Hepatocyte (in vitro differentiated cells): ENCODE measurements at regions not wholly inside any gene's neighbourhood (a gene's known extent, or its start where the extent isn't known, plus 50 kb on each side); places are given as distances from the start of the nearest gene placed in this dataset.

ENCODE experiments used
- CTCF ChIP-seq: fragments of 200-600 bp; sonication (generic); IDR thresholded peaks from 2 replicates; pipeline ENCODE4 v1.5.1; 2016; ENCODE audit warnings: antibody characterized with exemption, mild to moderate bottlenecking; ENCODE audit not compliant: poor library complexity
- EZH2 ChIP-seq: fragments of 200-600 bp; sonication (generic); IDR thresholded peaks from 2 replicates; pipeline ENCODE4 v1.6.1; 2016; ENCODE audit warnings: antibody characterized with exemption, mild to moderate bottlenecking, borderline replicate concordance

GRCh38 chr4:124420166-124420695, 292.3 kb downstream of the ANKRD50 start:
- TF ChIP-seq CTCF (no peak), EZH2 (no peak)
